GM23338 (cell line): ENCODE measurements at regions not wholly inside any gene's neighbourhood (a gene's known extent, or its start where the extent isn't known, plus 50 kb on each side); places are given as distances from the start of the nearest gene placed in this dataset.

ENCODE experiments used
- CTCF ChIP-seq, 2 experiments: fragments of 200-600 bp in 1 of 2; sonication (generic) in 1 of 2; conservative IDR thresholded peaks; 2 replicates each; pipeline versions ENCODE4 v1.5.1 to v1.6.1; 2016 to 2017; ENCODE audit warnings: antibody characterized with exemption in 2 of 2, low read depth in 2 of 2, mild to moderate bottlenecking in 2 of 2, moderate library complexity in 1 of 2
- STAT1 ChIP-seq: IDR thresholded peaks from one replicate; pipeline ENCODE4 v1.6.1; 2016; ENCODE audit warnings: antibody characterized with exemption; ENCODE audit not compliant: unreplicated experiment
- ZNF114 ChIP-seq: fragments of 250-450 bp; sonication (Bioruptor Pico); IDR thresholded peaks from 2 replicates; pipeline ENCODE4 v1.5.0; 2020; ENCODE audit warnings: mild to moderate bottlenecking, moderate library complexity
- ZNF462 ChIP-seq: fragments of 250-450 bp; sonication (Bioruptor Pico); IDR thresholded peaks from 2 replicates; pipeline ENCODE4 v1.5.0; 2020; ENCODE audit warnings: mild to moderate bottlenecking, moderate library complexity
- TF ChIP-seq, protein P1 (sequence below): IDR thresholded peaks from one replicate; pipeline ENCODE4 v1.6.1; 2018; ENCODE audit warnings: antibody characterized with exemption; ENCODE audit not compliant: unreplicated experiment

- TF ChIP-seq ZNF462 (CRISPR knock-in tag) (no peak), ZNF114 (CRISPR knock-in tag) (no peak), STAT1 (no peak), CTCF (conservative IDR thresholded peaks at IDR 0.05; ENCODE audit: low read depth in 2 of 2) (no peak)
- TF ChIP-seq, protein P1, sequence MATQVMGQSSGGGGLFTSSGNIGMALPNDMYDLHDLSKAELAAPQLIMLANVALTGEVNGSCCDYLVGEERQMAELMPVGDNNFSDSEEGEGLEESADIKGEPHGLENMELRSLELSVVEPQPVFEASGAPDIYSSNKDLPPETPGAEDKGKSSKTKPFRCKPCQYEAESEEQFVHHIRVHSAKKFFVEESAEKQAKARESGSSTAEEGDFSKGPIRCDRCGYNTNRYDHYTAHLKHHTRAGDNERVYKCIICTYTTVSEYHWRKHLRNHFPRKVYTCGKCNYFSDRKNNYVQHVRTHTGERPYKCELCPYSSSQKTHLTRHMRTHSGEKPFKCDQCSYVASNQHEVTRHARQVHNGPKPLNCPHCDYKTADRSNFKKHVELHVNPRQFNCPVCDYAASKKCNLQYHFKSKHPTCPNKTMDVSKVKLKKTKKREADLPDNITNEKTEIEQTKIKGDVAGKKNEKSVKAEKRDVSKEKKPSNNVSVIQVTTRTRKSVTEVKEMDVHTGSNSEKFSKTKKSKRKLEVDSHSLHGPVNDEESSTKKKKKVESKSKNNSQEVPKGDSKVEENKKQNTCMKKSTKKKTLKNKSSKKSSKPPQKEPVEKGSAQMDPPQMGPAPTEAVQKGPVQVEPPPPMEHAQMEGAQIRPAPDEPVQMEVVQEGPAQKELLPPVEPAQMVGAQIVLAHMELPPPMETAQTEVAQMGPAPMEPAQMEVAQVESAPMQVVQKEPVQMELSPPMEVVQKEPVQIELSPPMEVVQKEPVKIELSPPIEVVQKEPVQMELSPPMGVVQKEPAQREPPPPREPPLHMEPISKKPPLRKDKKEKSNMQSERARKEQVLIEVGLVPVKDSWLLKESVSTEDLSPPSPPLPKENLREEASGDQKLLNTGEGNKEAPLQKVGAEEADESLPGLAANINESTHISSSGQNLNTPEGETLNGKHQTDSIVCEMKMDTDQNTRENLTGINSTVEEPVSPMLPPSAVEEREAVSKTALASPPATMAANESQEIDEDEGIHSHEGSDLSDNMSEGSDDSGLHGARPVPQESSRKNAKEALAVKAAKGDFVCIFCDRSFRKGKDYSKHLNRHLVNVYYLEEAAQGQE, result no peak
These were observed 125.0 kb downstream of the MSX2 start (continued) for GRCh38 chr5:174849426-174849825.
